SH-SY5Y (cell line): ENCODE measurements at regions not wholly inside any gene's neighbourhood (a gene's known extent, or its start where the extent isn't known, plus 50 kb on each side); places are given as distances from the start of the nearest gene placed in this dataset.

Experiments
- GATA2 ChIP-seq: IDR thresholded peaks from 2 replicates; pipeline ENCODE4 v1.6.1; 2011; ENCODE audit warnings: mild to moderate bottlenecking, low read depth, low read length
- GATA3 ChIP-seq: IDR thresholded peaks from 2 replicates; pipeline ENCODE4 v1.6.1; 2011; ENCODE audit warnings: low read depth, mild to moderate bottlenecking, low read length, moderate library complexity

DNA sequence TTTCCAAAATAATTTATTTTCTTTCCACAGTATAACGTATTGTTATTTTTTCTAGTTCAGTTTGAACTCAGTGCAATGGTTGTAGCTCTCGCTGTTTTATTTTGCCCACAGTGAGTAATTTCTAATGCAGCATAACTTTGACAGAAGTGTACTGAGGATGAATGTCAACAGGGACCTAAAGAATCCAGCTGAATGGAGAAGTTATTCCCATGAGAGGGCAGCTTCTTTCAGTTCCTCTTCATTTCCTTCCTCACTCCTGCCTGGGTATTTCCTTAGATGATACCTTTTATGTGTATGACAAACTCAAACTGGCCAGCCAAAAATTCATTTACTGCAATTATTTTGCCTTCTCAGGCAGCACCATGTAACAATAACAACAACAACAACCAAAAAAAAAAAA, 1223.1 kb upstream of the ZEB2 start:
- TF ChIP-seq GATA3 = no peak
- TF ChIP-seq GATA2 = no peak

GRCh38 chr2:145741636-145742035, 1221.7 kb upstream of the ZEB2 start:
- no peak for TF ChIP-seq GATA3
- no peak for TF ChIP-seq GATA2

DNA sequence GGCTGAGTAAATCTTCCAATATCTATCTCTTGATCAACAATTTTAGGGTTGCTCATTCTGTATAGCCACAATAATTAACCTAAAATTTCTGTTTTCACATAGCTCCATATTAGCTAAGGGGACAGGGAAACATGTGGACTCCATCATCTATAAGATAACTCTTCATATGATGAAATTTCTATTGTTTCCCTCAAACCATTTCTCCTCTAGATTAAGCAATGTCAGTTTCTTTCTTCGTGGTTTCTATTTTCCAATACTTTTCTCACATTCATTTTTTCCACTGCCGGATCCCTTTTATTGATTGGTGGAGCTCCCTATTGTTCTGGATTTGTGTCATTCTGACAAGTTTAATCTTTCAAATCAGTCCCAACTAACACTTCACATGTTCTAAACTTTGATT, 1221.3 kb upstream of the ZEB2 start:
- TF ChIP-seq GATA3 (no peak), GATA2 (no peak)

- TF ChIP-seq GATA2 (no peak), GATA3 (no peak)
Measured at GRCh38 chr2:145740302-145740701, 1220.4 kb upstream of the ZEB2 start.

DNA sequence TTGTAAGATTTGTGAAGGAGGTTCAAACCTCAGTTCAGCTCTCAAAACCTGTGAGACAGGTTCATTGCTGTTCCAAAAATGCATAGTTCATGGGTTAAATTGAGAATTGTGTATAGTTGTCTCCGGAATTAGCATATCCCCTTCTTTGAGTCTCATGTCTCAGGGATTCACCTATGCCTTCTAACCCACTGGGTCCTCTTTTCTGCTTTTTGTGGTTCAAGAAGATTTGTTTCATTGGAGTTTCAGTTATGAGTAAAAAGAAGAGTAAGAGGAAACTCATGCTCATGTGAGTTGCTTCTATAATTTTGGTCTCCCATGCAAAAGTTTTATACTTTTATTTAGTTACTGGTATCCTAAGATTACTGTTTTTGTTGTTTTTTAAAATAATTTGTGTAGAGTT, 1219.8 kb upstream of the ZEB2 start:
- TF ChIP-seq GATA3 (no peak), GATA2 (no peak)

GRCh38 chr2:145736871-145737270, 1217.0 kb upstream of the ZEB2 start:
- TF ChIP-seq GATA2 (no peak), GATA3 (no peak)

- TF ChIP-seq GATA2 = no peak
- TF ChIP-seq GATA3 = no peak
Measured at GRCh38 chr2:145731467-145731866, 1211.5 kb upstream of the ZEB2 start.

DNA sequence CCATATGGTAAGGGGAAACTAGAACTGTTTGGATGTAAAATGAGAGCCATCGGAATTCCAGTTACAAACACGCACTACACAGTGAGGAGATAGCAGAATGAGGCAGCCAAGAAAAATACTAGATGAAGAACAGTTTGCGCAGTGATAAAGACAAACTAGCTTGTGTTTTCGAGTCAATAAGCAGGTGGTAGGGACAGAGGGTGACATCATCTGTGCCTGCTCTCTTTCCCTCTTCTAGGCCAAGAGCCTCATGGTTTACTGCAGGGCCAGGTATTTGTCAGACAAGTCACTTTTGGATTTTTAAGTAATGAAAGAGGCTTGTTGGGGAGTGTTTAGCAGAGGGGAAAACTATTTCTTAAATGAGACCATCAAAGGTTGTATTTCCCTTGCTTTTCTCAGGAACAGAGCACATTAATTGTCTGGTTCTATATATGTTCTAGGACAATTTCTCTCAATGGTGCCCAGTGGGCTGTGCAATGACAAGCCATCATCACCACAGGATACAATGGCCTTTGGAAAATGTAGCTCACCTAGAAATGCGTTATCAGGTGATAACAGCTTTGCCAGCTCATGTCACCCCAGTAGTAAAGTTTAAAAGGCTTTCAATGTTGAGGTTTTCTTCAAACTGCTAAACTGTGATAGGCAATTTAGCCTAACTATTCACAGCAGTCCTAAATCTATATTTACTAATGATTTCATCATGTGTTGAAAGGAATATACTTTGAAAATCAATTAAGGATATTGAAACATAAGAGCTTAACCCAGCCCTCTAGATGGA, 1210.3 kb upstream of the ZEB2 start:
- TF ChIP-seq GATA3 = no peak
- no peak for TF ChIP-seq GATA2

DNA sequence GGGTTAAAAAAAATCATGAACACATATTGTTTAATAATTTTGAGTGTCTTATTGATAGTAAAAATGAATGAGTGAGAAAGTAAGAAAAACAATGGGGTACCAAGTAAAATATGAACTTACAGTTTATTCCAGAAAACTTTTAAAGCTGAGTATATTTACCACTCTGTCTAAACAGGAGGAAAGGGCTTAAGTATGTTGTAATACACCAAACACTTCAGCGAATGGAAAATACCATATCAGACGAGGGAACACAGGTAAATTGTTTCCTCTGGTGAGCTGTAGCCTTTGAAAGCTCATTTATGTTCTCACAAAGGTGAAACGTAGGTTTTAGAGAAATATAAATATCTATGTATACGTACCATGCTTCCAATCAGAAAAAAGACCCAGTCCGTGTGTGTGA, 1209.6 kb upstream of the ZEB2 start:
- no peak for TF ChIP-seq GATA2
- no peak for TF ChIP-seq GATA3

DNA sequence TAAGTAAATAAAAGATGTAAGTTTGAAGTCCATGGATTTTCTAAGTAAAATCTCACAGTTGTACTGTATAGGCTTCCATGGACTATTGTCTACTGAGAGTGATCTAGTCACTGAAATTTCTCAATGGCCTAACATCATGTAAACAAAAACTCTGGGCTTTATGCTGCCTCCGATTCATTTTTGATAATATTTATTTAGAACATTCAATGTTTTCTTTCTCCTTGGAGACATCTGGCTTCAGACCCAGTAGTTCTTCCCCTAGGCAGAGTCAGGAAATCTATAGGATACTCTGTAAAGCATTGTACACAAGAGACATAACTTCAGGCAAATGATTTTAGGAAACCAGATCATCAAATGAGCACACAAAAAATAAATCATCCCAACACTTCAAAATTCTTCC, 1208.6 kb upstream of the ZEB2 start:
- TF ChIP-seq GATA3 (no peak), GATA2 (no peak)

- TF ChIP-seq GATA2 (no peak), GATA3 (no peak)
Measured at GRCh38 chr2:145725876-145726275, 1206.0 kb upstream of the ZEB2 start.

- TF ChIP-seq GATA3 (no peak), GATA2 (no peak)
Measured at GRCh38 chr2:145724311-145724898, 1204.5 kb upstream of the ZEB2 start.

GRCh38 chr2:145723872-145724271, 1204.0 kb upstream of the ZEB2 start:
- TF ChIP-seq GATA2 = no peak
- no peak for TF ChIP-seq GATA3

GRCh38 chr2:145721681-145722080, 1201.8 kb upstream of the ZEB2 start:
- TF ChIP-seq GATA3 (no peak), GATA2 (no peak)

DNA sequence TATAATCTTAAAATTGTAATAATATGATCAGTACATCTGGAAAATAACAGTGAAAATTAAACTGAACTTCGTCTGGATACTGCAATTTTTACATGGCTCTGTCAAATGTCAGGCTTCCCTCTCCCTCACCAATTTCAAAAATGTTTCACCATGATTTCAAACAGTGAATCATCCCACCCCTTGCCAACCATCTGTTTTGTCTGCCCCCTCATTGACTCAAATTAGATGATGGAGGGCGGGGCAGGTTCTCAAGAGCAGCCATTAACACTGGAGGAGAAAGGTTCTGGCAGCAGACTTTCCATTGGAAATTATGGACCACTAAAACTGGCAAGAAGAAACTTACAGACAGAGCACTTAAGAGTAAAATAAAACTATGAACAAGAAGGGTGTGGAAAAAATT, 1195.7 kb upstream of the ZEB2 start:
- TF ChIP-seq GATA2 = no peak
- no peak for TF ChIP-seq GATA3
